Astrocyte (in vitro differentiated cells and primary cell): ENCODE measurements at regions not wholly inside any gene's neighbourhood (a gene's known extent, or its start where the extent isn't known, plus 50 kb on each side); places are given as distances from the start of the nearest gene placed in this dataset.

Source experiments
- EZH2 ChIP-seq: IDR thresholded peaks from 2 replicates; pipeline ENCODE4 v1.6.1; 2012; ENCODE audit warnings: mild to moderate bottlenecking, low read length, inconsistent platforms; ENCODE audit not compliant: insufficient read depth
- TF ChIP-seq, protein P1 (sequence below): IDR thresholded peaks from 2 replicates; pipeline ENCODE4 v1.5.1; 2011; ENCODE audit warnings: low read depth, mild to moderate bottlenecking, inconsistent platforms, low read length, moderate library complexity; ENCODE audit not compliant: insufficient read depth

DNA sequence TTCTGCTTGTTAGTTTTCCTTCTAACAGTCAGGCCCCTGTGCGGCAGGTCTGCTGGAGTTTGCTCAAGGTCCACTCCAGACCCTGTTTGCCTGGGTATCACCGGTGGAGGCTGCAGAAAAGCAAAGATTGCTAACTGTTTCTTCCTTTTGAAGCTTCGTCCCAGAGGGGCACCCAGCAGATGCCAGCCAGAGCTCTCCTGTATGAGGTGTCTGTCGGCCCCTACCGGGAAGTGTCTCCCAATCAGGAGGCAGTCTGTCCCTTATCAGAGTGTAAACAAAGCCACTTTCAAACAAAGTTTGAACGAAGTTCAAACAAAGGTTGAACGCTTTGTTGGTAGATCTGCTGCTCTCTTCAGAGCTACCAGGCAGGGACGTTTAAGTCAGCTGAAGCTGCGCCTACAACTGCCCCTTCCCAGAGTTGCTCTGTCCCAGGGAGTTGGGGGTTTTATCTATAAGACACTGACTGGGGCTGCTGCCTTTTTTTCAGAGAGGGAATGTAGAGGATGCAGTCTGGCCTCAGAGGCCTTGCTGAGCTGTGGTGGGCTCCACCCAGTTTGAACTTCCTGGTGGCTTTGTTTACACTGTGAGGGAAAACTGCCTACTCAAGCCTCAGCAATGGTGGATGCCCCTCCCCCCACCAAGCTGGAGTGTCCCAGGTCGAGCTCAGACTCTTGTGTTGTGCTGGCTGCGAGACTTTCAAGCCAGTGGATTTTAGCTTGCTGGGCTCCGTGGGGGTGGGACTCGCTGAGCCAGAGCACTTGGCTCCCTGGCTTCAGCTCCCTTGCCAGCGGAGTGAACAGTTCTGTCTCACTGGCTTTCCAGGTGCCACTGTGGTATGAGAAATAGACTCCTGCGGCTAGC, 401.8 kb downstream of the SRGAP2C start:
- TF ChIP-seq, protein P1, sequence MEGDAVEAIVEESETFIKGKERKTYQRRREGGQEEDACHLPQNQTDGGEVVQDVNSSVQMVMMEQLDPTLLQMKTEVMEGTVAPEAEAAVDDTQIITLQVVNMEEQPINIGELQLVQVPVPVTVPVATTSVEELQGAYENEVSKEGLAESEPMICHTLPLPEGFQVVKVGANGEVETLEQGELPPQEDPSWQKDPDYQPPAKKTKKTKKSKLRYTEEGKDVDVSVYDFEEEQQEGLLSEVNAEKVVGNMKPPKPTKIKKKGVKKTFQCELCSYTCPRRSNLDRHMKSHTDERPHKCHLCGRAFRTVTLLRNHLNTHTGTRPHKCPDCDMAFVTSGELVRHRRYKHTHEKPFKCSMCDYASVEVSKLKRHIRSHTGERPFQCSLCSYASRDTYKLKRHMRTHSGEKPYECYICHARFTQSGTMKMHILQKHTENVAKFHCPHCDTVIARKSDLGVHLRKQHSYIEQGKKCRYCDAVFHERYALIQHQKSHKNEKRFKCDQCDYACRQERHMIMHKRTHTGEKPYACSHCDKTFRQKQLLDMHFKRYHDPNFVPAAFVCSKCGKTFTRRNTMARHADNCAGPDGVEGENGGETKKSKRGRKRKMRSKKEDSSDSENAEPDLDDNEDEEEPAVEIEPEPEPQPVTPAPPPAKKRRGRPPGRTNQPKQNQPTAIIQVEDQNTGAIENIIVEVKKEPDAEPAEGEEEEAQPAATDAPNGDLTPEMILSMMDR = no peak
- no peak for TF ChIP-seq EZH2
